ENCODE measurements at regions not wholly inside any gene's neighbourhood (a gene's known extent, or its start where the extent isn't known, plus 50 kb on each side); places are given as distances from the start of the nearest gene placed in this dataset.
"Not testable (repeated sequence)": the region's sequence is repeated elsewhere in the genome, so short reads cannot be mapped to it uniquely, and the experiment has no call there.

DNA sequence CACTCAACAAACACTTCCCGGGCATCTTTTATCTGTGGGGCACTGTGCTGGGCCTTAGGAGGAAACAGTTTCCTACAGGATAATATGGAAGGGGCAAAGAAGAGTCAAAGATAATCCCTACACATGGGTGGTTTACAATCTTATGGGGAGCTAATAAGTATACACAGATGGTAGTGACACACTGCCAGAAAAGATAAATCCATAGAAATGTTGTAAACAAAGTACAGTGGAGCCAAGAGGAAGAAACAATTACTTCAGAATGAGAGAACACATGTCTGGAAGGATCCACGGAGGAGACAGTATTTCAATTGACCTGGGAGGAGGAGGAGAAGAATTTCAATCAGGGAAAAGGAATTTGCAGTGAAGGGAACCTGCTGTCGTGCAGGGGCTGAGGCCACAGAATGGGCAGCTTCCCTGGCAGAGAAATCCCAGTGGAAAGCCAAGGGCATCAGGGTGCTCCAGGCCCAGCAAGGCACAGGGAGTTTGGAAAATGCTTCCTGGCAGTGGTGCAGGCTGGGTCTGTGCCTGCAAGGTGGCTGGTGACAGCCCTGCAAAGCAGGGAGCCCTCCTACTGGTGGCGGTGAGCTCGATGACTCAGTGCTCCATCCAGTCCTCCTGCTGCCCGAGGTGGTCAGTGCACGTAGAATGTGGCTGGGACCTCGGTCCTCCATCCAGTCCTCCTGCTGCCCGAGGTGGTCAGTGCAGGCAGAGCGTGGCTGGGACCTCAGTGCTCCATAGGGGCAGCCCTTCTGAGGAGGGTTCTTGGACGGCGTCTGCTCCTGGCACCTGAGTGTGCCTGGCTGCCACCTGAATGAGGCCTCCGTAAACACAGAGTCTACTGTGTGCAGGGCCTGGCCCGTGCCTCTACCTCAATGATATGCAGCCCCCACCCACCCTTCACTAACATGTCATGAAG, 444.3 kb upstream of the B3GAT1 start:
- intact Hi-C loops (cut with DNase I) = no loop called here
- Histone ChIP-seq H3K36me3 (no peaks in the 10 kb centered on the region), H3K9me3 (no peaks in the 10 kb centered on the region), H3K4me1 (no peaks in the 10 kb centered on the region), H3K4me3 (no peak overlapping the region), H3K27me3 (peaks cover 0 to 12% (median 0%) of the 10 kb centered on the region in 9 donors), H3K27ac (no peak overlapping the region)
- 70 to 80% (median 73%) methylated on average over 12 to 14 of the region's 14 CpGs for WGBS, 4 donors
- TF ChIP-seq, protein P1, sequence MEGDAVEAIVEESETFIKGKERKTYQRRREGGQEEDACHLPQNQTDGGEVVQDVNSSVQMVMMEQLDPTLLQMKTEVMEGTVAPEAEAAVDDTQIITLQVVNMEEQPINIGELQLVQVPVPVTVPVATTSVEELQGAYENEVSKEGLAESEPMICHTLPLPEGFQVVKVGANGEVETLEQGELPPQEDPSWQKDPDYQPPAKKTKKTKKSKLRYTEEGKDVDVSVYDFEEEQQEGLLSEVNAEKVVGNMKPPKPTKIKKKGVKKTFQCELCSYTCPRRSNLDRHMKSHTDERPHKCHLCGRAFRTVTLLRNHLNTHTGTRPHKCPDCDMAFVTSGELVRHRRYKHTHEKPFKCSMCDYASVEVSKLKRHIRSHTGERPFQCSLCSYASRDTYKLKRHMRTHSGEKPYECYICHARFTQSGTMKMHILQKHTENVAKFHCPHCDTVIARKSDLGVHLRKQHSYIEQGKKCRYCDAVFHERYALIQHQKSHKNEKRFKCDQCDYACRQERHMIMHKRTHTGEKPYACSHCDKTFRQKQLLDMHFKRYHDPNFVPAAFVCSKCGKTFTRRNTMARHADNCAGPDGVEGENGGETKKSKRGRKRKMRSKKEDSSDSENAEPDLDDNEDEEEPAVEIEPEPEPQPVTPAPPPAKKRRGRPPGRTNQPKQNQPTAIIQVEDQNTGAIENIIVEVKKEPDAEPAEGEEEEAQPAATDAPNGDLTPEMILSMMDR (IDR thresholded peaks at IDR 0.05) = no peak
- DNase-seq = no peak
- ATAC-seq = no peak

DNA sequence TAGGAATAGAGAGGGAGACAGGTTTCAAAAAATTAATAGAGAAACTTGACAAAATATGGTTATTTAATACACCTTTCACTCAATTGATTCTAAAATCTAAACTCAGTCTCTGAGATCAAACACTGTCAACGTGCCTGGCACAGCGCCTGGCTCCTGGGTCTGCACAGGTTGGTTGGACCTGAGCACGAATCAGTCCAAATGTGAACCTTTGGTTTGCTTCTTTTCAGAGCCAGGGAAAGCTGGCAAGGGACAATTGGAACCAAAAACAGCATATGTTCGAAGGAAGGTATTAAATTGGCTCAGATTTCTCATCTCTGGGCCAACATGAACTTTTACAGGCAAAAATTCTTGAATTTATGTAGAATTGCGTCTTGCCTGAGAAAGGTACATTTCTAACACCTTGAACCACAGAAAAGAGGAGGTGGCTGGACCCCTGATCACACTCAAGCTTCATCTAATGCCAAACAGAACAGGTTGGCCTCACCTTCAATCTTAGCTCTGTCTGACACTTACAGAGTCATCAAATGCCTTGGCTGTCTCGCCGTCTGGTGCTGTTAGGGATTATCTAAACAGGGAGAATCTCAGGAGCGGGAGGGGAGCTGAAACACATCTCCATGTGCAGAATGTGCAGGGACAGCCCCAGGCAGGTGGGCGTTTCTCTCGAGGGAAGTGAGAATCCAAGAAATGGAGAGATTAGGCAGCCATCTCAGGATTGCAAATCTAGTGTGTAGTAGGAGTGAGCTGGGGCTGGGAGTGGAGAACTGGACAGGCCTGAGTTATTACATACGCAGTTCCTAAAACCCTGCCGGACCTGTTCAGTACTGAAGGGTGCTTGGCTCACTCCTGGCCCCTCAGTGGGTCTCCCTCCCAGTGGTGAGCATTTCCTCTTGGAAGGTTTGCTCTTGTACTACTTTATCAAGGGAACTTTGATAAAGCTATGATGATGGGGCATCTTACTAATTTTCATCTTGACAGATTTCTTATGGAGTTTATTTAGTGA, 442.2 kb upstream of the B3GAT1 start:
- Histone ChIP-seq H3K4me3 (no peak overlapping the region), H3K4me1 (no peaks in the 10 kb centered on the region), H3K36me3 (no peaks in the 10 kb centered on the region), H3K9me3 (no peaks in the 10 kb centered on the region), H3K27me3 (peaks cover 0 to 13% (median 0%) of the 10 kb centered on the region in 9 donors), H3K27ac (no peak overlapping the region)
- intact Hi-C loops (cut with DNase I) = no loop called here
- 63 to 67% (median 66%) methylated on average over 12 of the region's 12 CpGs for WGBS, 4 donors
- TF ChIP-seq, protein P1 (IDR thresholded peaks at IDR 0.05) = no peak
- no peak for TF ChIP-seq POLR2A (IDR thresholded peaks at IDR 0.05)
- no peak for ATAC-seq
- no peak for DNase-seq

DNA sequence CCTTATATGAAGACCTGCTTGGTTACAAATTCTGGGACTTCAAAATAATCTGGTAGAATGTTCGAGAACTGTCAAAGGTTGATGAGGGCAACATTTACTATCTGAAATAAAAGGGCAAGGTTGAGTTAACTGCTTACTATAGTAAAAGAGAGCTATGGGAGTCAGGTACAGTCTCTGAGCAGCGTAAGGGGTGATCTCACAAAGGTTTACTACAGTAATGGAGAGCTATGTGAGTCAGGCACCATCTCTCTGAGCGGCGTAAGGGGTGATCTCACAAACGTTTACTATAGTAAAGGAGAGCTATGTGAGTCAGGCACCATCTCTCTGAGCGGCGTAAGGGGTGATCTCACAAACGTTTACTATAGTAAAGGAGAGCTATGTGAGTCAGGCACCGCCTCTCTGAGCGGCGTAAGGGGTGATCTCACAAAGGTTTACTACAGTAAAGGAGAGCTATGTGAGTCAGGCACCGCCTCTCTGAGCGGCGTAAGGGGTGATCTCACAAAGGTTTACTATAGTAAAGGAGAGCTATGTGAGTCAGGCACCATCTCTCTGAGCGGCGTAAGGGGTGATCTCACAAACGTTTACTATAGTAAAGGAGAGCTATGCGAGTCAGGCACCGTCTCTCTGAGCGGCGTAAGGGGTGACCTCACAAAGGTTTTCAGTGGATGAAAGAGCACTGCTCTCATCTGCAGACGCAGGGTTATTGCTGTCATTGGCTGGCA, 439.6 kb upstream of the B3GAT1 start:
- ATAC-seq; H3K9me3 ChIP-seq; H3K36me3 ChIP-seq; H3K27ac ChIP-seq; H3K4me3 ChIP-seq; DNase-seq; intact Hi-C loops (cut with DNase I); H3K4me1 ChIP-seq: not testable (repeated sequence)
- H3K27me3 ChIP-seq = peaks cover 0 to 13% (median 0%) of the 10 kb centered on the region in 9 donors
- 69 to 89% (median 76%) methylated on average over 22 of the region's 22 CpGs for WGBS, 4 donors

DNA sequence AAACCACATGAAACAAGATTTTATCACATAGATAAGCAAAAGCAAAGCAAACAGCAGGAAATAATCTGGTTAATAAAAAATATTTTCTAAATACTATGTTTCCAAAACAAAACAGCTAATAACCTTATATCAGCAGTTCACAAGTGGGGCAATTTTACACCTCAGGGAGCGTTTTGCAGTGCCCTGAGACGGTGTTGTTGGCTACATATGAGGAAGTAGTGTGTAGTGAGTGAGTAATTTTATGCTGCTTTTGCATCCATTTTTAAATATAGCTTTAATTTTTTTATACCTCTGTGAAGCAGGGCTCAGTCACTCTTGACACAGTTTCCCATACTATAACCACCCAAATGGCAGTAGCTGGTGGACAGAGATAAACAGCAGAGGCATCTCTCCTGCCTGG, 438.5 kb upstream of the B3GAT1 start:
- DNase-seq = no peak
- ATAC-seq = no peak
- H3K36me3 ChIP-seq = no peaks in the 10 kb centered on the region
- H3K4me1 ChIP-seq = no peaks in the 10 kb centered on the region
- intact Hi-C loops (cut with DNase I) = no loop called here
- no peaks in the 10 kb centered on the region for H3K9me3 ChIP-seq
- peaks cover 0 to 13% (median 0%) of the 10 kb centered on the region in 9 donors for H3K27me3 ChIP-seq
- no peak overlapping the region for H3K27ac ChIP-seq
- 53 to 67% (median 63%) methylated on average over 2 of the region's 2 CpGs for WGBS, 4 donors
- TF ChIP-seq POLR2A (IDR thresholded peaks at IDR 0.05) = no peak
- TF ChIP-seq, protein P1 (IDR thresholded peaks at IDR 0.05) = no peak
- H3K4me3 ChIP-seq = no peak overlapping the region

Data from heart left ventricle (tissue), 16 donors.